ENCODE measurements at regions not wholly inside any gene's neighbourhood (a gene's known extent, or its start where the extent isn't known, plus 50 kb on each side); places are given as distances from the start of the nearest gene placed in this dataset.

GRCh38 chr18:73838107-73838506, 309.5 kb downstream of the FBXO15 start:
- TF ChIP-seq PATZ1 (CRISPR knock-in tag; IDR thresholded peaks at IDR 0.05; ENCODE audit: borderline replicate concordance), result no peak
- TF ChIP-seq ZFP30 (CRISPR knock-in tag; IDR thresholded peaks at IDR 0.05), result no peak
- TF ChIP-seq ARNTL (CRISPR knock-in tag; IDR thresholded peaks at IDR 0.05; ENCODE audit: borderline replicate concordance, low read depth), result no peak
- no peak for TF ChIP-seq TSHZ2 (CRISPR knock-in tag; IDR thresholded peaks at IDR 0.05)
- TF ChIP-seq CREB5 (CRISPR knock-in tag; IDR thresholded peaks at IDR 0.05; ENCODE audit: low read depth), result no peak
- no peak for TF ChIP-seq TOX (CRISPR knock-in tag; IDR thresholded peaks at IDR 0.05; ENCODE audit: borderline replicate concordance)
- no peak for TF ChIP-seq ZNF565 (CRISPR knock-in tag; conservative IDR thresholded peaks at IDR 0.05; ENCODE audit: low read depth)
- no peak for TF ChIP-seq RARB (CRISPR knock-in tag; IDR thresholded peaks at IDR 0.05)
- no peak for TF ChIP-seq CSRNP3 (CRISPR knock-in tag; IDR thresholded peaks at IDR 0.05)
- no peak for TF ChIP-seq OSR1 (CRISPR knock-in tag; IDR thresholded peaks at IDR 0.05)
